HepG2 (cell line): ENCODE measurements at regions not wholly inside any gene's neighbourhood (a gene's known extent, or its start where the extent isn't known, plus 50 kb on each side); places are given as distances from the start of the nearest gene placed in this dataset.

Experiments
- ATAC-seq: fragments of 200-7000 bp; cut with Tn5 transposase; 3 replicates; pipeline ENCODE4 v1.9.1; 2020; ENCODE audit warnings: mild to moderate bottlenecking, moderate library complexity
- BruUV-seq: library from RNA; stranded (reverse); fragments of 400-500 nt; replicated peaks from 2 replicates; lab custom pipeline; 2021; lab: Mats Ljungman, UMichigan
- CTCF ChIA-PET: fragments of 300-600 bp; formaldehyde crosslinking; extraction: SDS; loops from one replicate; lab custom pipeline; 2021; ENCODE audit warnings: low total read pairs, inconsistent platforms, low intra/inter-chr PET ratio; lab: Yijun Ruan, JAX
- POLR2A ChIA-PET: fragments of 350-600 bp; sonication (Branson Sonifier 250); formaldehyde crosslinking; loops from one replicate; lab custom pipeline; 2020; ENCODE audit warnings: antibody characterized with exemption, inconsistent platforms; lab: Yijun Ruan, JAX
- DNase-seq: peaks from one replicate; pipeline ENCODE4 v3.0.0-alpha.2; 2015; ENCODE audit warnings: low spot score
- FAIRE-seq: peaks from 3 replicates; lab custom pipeline; 2011; peaks lifted over from hg19 to GRCh38; lab: Jason Lieb, UNC
- H2AFZ ChIP-seq: one replicate; pipeline ENCODE4 v1.6.1; 2011; ENCODE audit warnings: low read length, inconsistent platforms
- H3K27ac ChIP-seq: fragments of 300-600 bp; 3 replicates; pipeline ENCODE4 v1.8.0; 2011; ENCODE audit warnings: mixed run types, mild to moderate bottlenecking, mixed read lengths, low read length, inconsistent platforms; ENCODE audit not compliant: insufficient read depth; ENCODE audit errors: extremely low read length
- H3K27me3 ChIP-seq, 2 experiments: fragments of 200-600 bp in 1 of 2; 2 replicates in 1 of 2; 3 replicates in 1 of 2; pipeline versions ENCODE4 v1.6.0 to v1.8.0; 2011; ENCODE audit warnings: low read length in 2 of 2, mild to moderate bottlenecking in 2 of 2, moderate library complexity in 2 of 2, inconsistent platforms in 1 of 2; ENCODE audit not compliant: insufficient read depth in 2 of 2, control insufficient read depth in 1 of 2
- H3K36me3 ChIP-seq, 2 experiments: fragments of 200-600 bp in 1 of 2; replicated peaks in 1 of 2; 2 replicates in 1 of 2; 3 replicates in 1 of 2; pipeline versions ENCODE4 v1.5.1 to v1.8.0; 2011; ENCODE audit warnings: low read length in 2 of 2, inconsistent platforms in 1 of 2; ENCODE audit not compliant: insufficient read depth in 2 of 2, control insufficient read depth in 1 of 2
- H3K4me1 ChIP-seq: 2 replicates; pipeline ENCODE4 v1.5.1; 2012; ENCODE audit warnings: low read length, inconsistent platforms; ENCODE audit not compliant: insufficient read depth
- H3K4me2 ChIP-seq: 2 replicates; pipeline ENCODE4 v1.6.0; 2011; ENCODE audit warnings: low read depth, low read length, inconsistent platforms
- H3K4me3 ChIP-seq, 3 experiments: fragments of 200-600 bp in 1 of 3; sonication (generic), shearing (Covaris generic) in 1 of 3; replicated peaks in 1 of 3; 2 replicates each; pipeline ENCODE4 v1.5.1; 2011 to 2016; ENCODE audit warnings: low read length in 3 of 3, inconsistent platforms in 2 of 3, low read depth in 2 of 3, mild to moderate bottlenecking in 2 of 3, control low read depth in 1 of 3, mixed read lengths in 1 of 3; ENCODE audit not compliant: insufficient read depth in 1 of 3
- H3K79me2 ChIP-seq: one replicate; pipeline ENCODE4 v1.6.1; 2011; ENCODE audit warnings: low read length, inconsistent platforms; ENCODE audit not compliant: insufficient read depth
- H3K9ac ChIP-seq: 2 replicates; pipeline ENCODE4 v1.6.0; 2011; ENCODE audit warnings: mild to moderate bottlenecking, low read depth, low read length, inconsistent platforms; ENCODE audit not compliant: insufficient read depth
- H3K9me3 ChIP-seq: 2 replicates; pipeline ENCODE4 v1.5.1; 2012; ENCODE audit warnings: mild to moderate bottlenecking, low read length
- H4K20me1 ChIP-seq: 2 replicates; pipeline ENCODE4 v1.6.0; 2011; ENCODE audit warnings: inconsistent platforms, mild to moderate bottlenecking, low read length, moderate library complexity; ENCODE audit not compliant: insufficient read depth
- EZH2 ChIP-seq: conservative IDR thresholded peaks from 2 replicates; pipeline ENCODE4 v1.6.1; 2012; ENCODE audit warnings: mild to moderate bottlenecking, low read depth, low read length, moderate library complexity
- MXD4 ChIP-seq: IDR thresholded peaks from 2 replicates; pipeline ENCODE4 v1.6.1; 2016; ENCODE audit warnings: mild to moderate bottlenecking, missing biosample characterization, missing genetic modification reagents
- NCOA5 ChIP-seq: sonication (generic); formaldehyde crosslinking; IDR thresholded peaks from 2 replicates; pipeline ENCODE4 v1.4.0; 2020; ENCODE audit warnings: missing genetic modification reagents
- NCOR1 ChIP-seq: fragments of 200-600 bp; sonication (generic); IDR thresholded peaks from 2 replicates; pipeline ENCODE4 v1.7.0; 2017; ENCODE audit warnings: antibody characterized with exemption, low read length, borderline replicate concordance
- NFE2 ChIP-seq: sonication (generic); formaldehyde crosslinking; IDR thresholded peaks from 2 replicates; pipeline ENCODE4 v1.4.0; 2020; ENCODE audit warnings: missing genetic modification reagents
- POLR2AphosphoS5 ChIP-seq: IDR thresholded peaks from 2 replicates; pipeline ENCODE4 v1.6.1; 2012; ENCODE audit warnings: low read depth, low read length
- PPARG ChIP-seq: conservative IDR thresholded peaks from 2 replicates; pipeline ENCODE4 v1.6.1; 2016; ENCODE audit warnings: missing biosample characterization, missing genetic modification reagents
- SOX13 ChIP-seq, 3 experiments: fragments of 450-650 bp in 1 of 3; sonication (generic) in 1 of 3; formaldehyde crosslinking in 1 of 3; IDR thresholded peaks in 2 of 3; conservative IDR thresholded peaks in 1 of 3; 2 replicates each; pipeline versions ENCODE4 v1.5.0 to v1.6.1; 2016 to 2020; ENCODE audit warnings: antibody characterized with exemption in 1 of 3, mild to moderate bottlenecking in 1 of 3, missing compliant biosample characterization in 1 of 3, missing genetic modification reagents in 1 of 3, moderate library complexity in 1 of 3
- SRSF4 ChIP-seq: fragments of 200-400 bp; formaldehyde crosslinking; IDR thresholded peaks from one replicate; pipeline ENCODE4 v1.6.1; 2018; ENCODE audit warnings: mild to moderate bottlenecking, low read depth, low read length, moderate library complexity; ENCODE audit not compliant: poor library complexity, severe bottlenecking
- TCF12 ChIP-seq, 2 experiments: fragments of 450-650 bp in 1 of 2; sonication (generic) in 1 of 2; formaldehyde crosslinking in 1 of 2; IDR thresholded peaks; 2 replicates each; pipeline versions ENCODE4 v1.6.1 to v1.8.0; 2017 to 2022; ENCODE audit warnings: antibody characterized with exemption in 1 of 2, mild to moderate bottlenecking in 1 of 2, missing genetic modification reagents in 1 of 2, moderate library complexity in 1 of 2
- ZFP36 ChIP-seq: fragments of 150-350 bp; IDR thresholded peaks from 2 replicates; pipeline ENCODE4 v1.6.1; 2018; ENCODE audit warnings: borderline replicate concordance, low read length, low read depth; ENCODE audit not compliant: partially characterized antibody
- ZNF160 ChIP-seq: sonication (generic); formaldehyde crosslinking; IDR thresholded peaks from 2 replicates; pipeline ENCODE4 v1.8.0; 2022; ENCODE audit warnings: mild to moderate bottlenecking, inconsistent platforms, missing genetic modification reagents
- ZNF317 ChIP-seq: sonication (generic); formaldehyde crosslinking; IDR thresholded peaks from 2 replicates; pipeline ENCODE4 v1.5.0; 2020; ENCODE audit warnings: mild to moderate bottlenecking, missing genetic modification reagents
- ZNF44 ChIP-seq: sonication (generic); formaldehyde crosslinking; IDR thresholded peaks from 2 replicates; pipeline ENCODE4 v1.5.1; 2020; ENCODE audit warnings: mild to moderate bottlenecking, missing genetic modification reagents
- ZNF441 ChIP-seq: sonication (generic); formaldehyde crosslinking; IDR thresholded peaks from 2 replicates; pipeline ENCODE4 v1.7.0; 2021; ENCODE audit warnings: missing genetic modification reagents, borderline replicate concordance
- ZNF530 ChIP-seq: sonication (generic); formaldehyde crosslinking; IDR thresholded peaks from 2 replicates; pipeline ENCODE4 v1.5.0; 2020; ENCODE audit warnings: low read depth, mild to moderate bottlenecking, missing genetic modification reagents
- WGBS: methylation state at CpG from one replicate; pipeline ENCODE4 v1.1.6; 2017; ENCODE audit warnings: low lambda C conversion rate; 5-methylcytosine and 5-hydroxymethylcytosine counted together
- in situ Hi-C: cut with HindIII; loops from 2 replicates; pipeline ENCODE4 v1.10.0; 2017; ENCODE audit warnings: low pct_unique_long_range_greater_than_20kb; ENCODE audit not compliant: extremely low pct_ligation_motif_present
- intact Hi-C: fragments of 100-400 bp; cut with micrococcal nuclease; formaldehyde crosslinking; loops from one replicate; pipeline ENCODE4 v1.10.0; 2022; ENCODE audit not compliant: unreplicated experiment
- TF ChIP-seq, protein P1 (sequence below): sonication (generic); formaldehyde crosslinking; IDR thresholded peaks from 2 replicates; pipeline ENCODE4 v1.5.0; 2020; ENCODE audit warnings: missing genetic modification reagents
- TF ChIP-seq, protein P2 (sequence below): sonication (generic); formaldehyde crosslinking; IDR thresholded peaks from 2 replicates; pipeline ENCODE4 v1.8.1; 2022; ENCODE audit warnings: mild to moderate bottlenecking, missing genetic modification reagents
- TF ChIP-seq, protein P3 (sequence below): sonication (generic); formaldehyde crosslinking; IDR thresholded peaks from 2 replicates; pipeline ENCODE4 v1.4.0; 2020; ENCODE audit warnings: mild to moderate bottlenecking, missing genetic modification reagents

DNA sequence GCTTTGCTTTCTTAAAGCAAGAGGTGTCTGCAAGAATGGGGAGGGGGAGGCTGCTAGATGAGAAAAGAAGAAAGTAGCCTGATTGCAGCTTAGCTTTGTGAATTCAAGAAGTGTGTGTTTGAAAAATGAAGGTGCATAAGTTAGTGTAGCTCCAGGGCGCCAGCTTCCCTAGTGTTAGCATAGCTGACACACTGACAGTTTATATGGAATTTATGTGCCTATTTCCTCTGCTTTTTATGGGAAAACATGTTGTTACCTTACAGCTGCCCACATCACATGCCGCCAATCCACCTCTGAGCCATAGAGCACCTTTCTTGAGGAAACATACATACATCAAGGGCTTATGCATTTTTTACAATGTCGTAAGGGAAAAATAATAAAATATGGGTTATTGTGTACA lies 536.4 kb upstream of the PIK3C3 start:
- BruUV-seq, result no TSS peak
- Histone ChIP-seq H3K36me3 (no peaks in the 10 kb centered on the region), H3K27ac (no peak overlapping the region), H3K9ac (no peak overlapping the region), H3K79me2 (no peaks in the 10 kb centered on the region), H2AFZ (no peak overlapping the region), H3K27me3 (no peaks in the 10 kb centered on the region), H3K4me3 (no peak overlapping the region), H3K9me3 (no peaks in the 10 kb centered on the region), H3K4me1 (no peaks in the 10 kb centered on the region), H3K4me2 (no peak overlapping the region)
- POLR2A ChIA-PET, result no interaction called here
- WGBS, result 8% methylated on average over 3 of the region's 3 CpGs
- no peak for FAIRE-seq
- ATAC-seq, result no peak
- no peak for DNase-seq
- CTCF ChIA-PET, result no interaction called here
- TF ChIP-seq NFE2 (CRISPR knock-in tag), result no peak
- no peak for TF ChIP-seq PPARG (CRISPR knock-in tag)
- TF ChIP-seq POLR2AphosphoS5, result no peak
- no peak for TF ChIP-seq NCOA5 (CRISPR knock-in tag)
- no peak for TF ChIP-seq ZNF530 (CRISPR knock-in tag)
- no peak for TF ChIP-seq SRSF4
- no peak for TF ChIP-seq MXD4 (CRISPR knock-in tag)
- no peak for TF ChIP-seq TCF12 (IDR thresholded peaks at IDR 0.05)
- no peak for TF ChIP-seq TCF12 (CRISPR knock-in tag; IDR thresholded peaks at IDR 0.05)
- no peak for TF ChIP-seq EZH2
- TF ChIP-seq ZFP36, result no peak
- TF ChIP-seq, all 625 proteins: peak for 0
- intact Hi-C loops, result no loop called here
- in situ Hi-C loops, result no loop called here
- no peaks in the 10 kb centered on the region for H4K20me1 ChIP-seq

DNA sequence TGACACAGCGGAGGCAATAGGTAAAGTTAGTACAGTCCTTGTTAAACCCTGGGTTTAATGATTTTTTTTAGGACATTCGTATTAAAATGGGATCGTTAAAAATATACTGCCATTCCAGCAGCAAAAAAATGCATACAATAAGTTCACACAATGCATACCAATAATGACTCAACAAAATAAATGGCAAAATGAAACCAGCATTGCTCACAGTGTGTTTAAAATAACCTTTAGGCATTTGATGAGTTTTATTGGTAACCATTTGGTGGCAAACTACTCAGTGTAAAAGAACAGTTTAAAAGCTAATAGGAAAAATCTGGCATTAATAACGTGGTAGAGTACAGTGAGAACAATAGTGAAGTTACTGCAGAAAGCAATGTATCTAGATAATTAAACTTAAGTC lies 539.0 kb upstream of the PIK3C3 start:
- intact Hi-C loops (no loop called here), in situ Hi-C loops (no loop called here)
- BruUV-seq, result no TSS peak
- H3K9ac ChIP-seq, result no peak overlapping the region
- H3K36me3 ChIP-seq, result no peaks in the 10 kb centered on the region
- no peak overlapping the region for H3K27ac ChIP-seq
- no peaks in the 10 kb centered on the region for H3K9me3 ChIP-seq
- no peak overlapping the region for H3K4me3 ChIP-seq
- H3K4me2 ChIP-seq, result no peak overlapping the region
- no peaks in the 10 kb centered on the region for H3K27me3 ChIP-seq
- no peak overlapping the region for H2AFZ ChIP-seq
- ATAC-seq (no peak), DNase-seq (no peak), FAIRE-seq (no peak)
- WGBS, result 35% methylated on average over 4 of the region's 4 CpGs
- no peaks in the 10 kb centered on the region for H4K20me1 ChIP-seq
- CTCF ChIA-PET, result no interaction called here
- POLR2A ChIA-PET, result no interaction called here
- H3K4me1 ChIP-seq, result no peaks in the 10 kb centered on the region
- no peaks in the 10 kb centered on the region for H3K79me2 ChIP-seq
- TF ChIP-seq, protein P1, sequence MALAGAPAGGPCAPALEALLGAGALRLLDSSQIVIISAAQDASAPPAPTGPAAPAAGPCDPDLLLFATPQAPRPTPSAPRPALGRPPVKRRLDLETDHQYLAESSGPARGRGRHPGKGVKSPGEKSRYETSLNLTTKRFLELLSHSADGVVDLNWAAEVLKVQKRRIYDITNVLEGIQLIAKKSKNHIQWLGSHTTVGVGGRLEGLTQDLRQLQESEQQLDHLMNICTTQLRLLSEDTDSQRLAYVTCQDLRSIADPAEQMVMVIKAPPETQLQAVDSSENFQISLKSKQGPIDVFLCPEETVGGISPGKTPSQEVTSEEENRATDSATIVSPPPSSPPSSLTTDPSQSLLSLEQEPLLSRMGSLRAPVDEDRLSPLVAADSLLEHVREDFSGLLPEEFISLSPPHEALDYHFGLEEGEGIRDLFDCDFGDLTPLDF (CRISPR knock-in tag), result no peak
- TF ChIP-seq, protein P2, sequence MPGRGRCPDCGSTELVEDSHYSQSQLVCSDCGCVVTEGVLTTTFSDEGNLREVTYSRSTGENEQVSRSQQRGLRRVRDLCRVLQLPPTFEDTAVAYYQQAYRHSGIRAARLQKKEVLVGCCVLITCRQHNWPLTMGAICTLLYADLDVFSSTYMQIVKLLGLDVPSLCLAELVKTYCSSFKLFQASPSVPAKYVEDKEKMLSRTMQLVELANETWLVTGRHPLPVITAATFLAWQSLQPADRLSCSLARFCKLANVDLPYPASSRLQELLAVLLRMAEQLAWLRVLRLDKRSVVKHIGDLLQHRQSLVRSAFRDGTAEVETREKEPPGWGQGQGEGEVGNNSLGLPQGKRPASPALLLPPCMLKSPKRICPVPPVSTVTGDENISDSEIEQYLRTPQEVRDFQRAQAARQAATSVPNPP (CRISPR knock-in tag), result no peak
- TF ChIP-seq ZNF441 (CRISPR knock-in tag) (no peak), NCOR1 (no peak), ZNF44 (CRISPR knock-in tag) (no peak), SOX13 (IDR thresholded peaks at IDR 0.05) (no peak), SOX13 (CRISPR knock-in tag; conservative IDR thresholded peaks at IDR 0.05 in 1 of 2, IDR thresholded peaks at IDR 0.05 in 1 of 2) (no peak), ZNF160 (no peak), ZNF317 (CRISPR knock-in tag) (no peak)
- TF ChIP-seq, protein P3, sequence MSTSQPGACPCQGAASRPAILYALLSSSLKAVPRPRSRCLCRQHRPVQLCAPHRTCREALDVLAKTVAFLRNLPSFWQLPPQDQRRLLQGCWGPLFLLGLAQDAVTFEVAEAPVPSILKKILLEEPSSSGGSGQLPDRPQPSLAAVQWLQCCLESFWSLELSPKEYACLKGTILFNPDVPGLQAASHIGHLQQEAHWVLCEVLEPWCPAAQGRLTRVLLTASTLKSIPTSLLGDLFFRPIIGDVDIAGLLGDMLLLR, result no peak
